Dendritic cell treated with granulocyte-macrophage colony-stimulating factor and Interleukin-4, amounts not matched to agents 40 ng/mL and 50 ng/mL, for 4 days (primary cell): ENCODE measurements at regions not wholly inside any gene's neighbourhood (a gene's known extent, or its start where the extent isn't known, plus 50 kb on each side); places are given as distances from the start of the nearest gene placed in this dataset.

ENCODE experiments used
- H3K27ac Mint-ChIP-seq: one replicate; pipeline ENCODE4 v1.8.0; 2022; ENCODE audit warnings: mild to moderate bottlenecking, mixed read lengths
- H3K27me3 Mint-ChIP-seq: one replicate; pipeline ENCODE4 v1.8.0; 2022; ENCODE audit warnings: mild to moderate bottlenecking, mixed read lengths
- H3K36me3 Mint-ChIP-seq: one replicate; pipeline ENCODE4 v1.8.0; 2022; ENCODE audit warnings: low read depth, mixed read lengths
- H3K4me1 Mint-ChIP-seq: one replicate; pipeline ENCODE4 v1.8.0; 2022; ENCODE audit warnings: low read depth, mixed read lengths
- H3K4me3 Mint-ChIP-seq: one replicate; pipeline ENCODE4 v1.8.0; 2022; ENCODE audit warnings: mild to moderate bottlenecking, moderate library complexity, mixed read lengths
- H3K9me3 Mint-ChIP-seq: one replicate; pipeline ENCODE4 v1.8.0; 2022; ENCODE audit warnings: mixed read lengths
- intact Hi-C: fragments of 100-400 bp; cut with micrococcal nuclease; formaldehyde crosslinking; loops from one replicate; pipeline ENCODE4 v1.15.0; 2022

DNA sequence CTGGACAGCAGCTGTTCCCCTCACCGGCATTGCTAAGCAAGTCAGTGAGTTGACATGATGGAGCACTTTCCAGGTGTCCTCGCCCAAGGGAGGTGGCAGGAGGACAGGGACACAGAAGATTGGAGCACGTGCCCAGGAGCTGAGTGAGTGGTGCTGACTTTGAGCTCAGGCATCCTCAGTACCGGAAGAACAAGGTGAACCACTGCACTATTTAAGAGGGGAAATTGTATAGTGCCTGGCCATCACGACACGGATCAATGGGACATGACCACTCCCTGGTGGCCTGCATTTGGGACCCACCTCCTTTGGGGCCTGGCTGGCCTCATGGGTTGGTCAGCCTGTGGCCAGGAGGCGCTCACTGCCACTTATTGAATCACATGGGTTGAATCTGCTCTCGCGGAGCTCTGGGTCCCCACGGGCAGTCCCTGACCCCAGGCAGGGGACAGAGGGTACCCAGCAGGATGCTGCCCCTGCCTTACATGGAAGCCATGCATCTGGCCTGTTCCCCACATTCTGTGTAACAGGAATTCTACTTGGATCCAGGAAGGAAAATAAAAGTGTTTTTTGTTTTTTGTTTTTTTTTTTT is 206.9 kb upstream of the ZNF536 start:
- Mint-ChIP-seq H3K9me3 (peaks cover 13% of the 10 kb centered on the region), H3K36me3 (no peaks in the 10 kb centered on the region), H3K27me3 (no peaks in the 10 kb centered on the region), H3K4me1 (no peaks in the 10 kb centered on the region), H3K4me3 (no peak overlapping the region), H3K27ac (no peak overlapping the region)
- intact Hi-C loops = no loop called here

DNA sequence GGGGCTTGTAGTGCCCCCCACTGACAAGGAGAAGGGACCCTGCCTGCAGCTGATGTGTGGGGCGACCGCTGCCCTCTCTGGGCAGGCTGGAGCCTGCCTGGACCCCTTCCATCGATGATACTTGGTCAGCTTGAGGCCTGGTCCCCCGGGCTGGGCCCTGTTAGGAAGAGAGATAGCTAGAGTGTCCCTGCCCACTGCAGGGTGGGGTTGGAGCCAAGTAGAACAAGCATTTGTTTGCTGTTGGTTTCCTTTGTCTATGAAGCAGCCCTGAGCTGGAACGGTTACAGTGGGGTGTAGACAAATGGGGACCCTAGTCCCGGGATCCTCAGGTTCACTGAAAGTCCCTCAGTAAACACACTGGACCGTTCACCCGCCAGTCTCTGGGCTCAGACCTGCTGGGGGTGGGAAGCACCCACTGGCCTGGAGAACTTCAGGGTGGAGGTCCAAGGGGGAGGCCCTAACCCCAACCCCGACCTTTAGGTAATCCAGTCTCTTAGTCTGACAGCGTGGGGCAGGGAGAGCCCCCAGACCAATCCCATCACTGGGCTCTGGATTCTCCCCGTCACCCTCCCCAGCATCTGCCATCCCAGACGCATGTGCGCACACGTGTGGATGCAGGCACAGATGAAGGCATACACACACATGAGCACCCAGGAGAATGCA is 204.8 kb upstream of the ZNF536 start:
- Mint-ChIP-seq H3K27ac (no peak overlapping the region), H3K4me1 (no peaks in the 10 kb centered on the region), H3K27me3 (no peaks in the 10 kb centered on the region), H3K9me3 (peaks cover 12% of the 10 kb centered on the region), H3K4me3 (no peak overlapping the region), H3K36me3 (no peaks in the 10 kb centered on the region)
- intact Hi-C loops = no loop called here

DNA sequence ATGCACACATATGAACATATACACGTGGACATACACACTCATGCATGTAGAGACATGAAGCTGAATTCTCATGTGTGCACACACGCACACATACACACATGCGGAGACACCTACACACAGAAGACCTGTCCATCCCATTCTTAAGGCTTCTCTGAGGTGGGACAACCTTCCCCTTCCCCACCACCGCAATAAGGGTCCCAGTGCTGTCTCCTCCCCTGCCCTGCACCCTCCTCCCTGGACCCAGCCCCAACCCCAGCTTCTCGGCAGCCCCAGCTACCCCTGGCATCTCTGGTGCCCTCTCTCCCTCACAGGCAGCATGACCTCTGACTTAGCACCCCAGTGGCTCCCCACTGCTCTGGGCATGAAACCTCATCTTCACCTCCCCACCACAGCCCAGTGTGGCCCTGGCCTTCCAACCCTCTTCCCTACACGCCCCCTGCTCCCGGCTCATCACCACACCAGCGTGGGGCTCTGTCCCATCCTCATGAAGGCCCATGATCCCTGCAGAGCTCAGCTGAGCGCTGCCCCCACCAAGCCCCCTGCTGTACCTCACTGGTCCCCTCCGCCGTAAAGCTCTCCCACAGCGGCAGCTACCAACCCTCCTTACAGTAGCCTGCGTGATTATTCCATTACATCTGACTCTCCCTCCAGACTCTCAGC is 204.1 kb upstream of the ZNF536 start:
- Mint-ChIP-seq H3K9me3 (peaks cover 4% of the 10 kb centered on the region), H3K4me3 (no peak overlapping the region), H3K36me3 (no peaks in the 10 kb centered on the region), H3K4me1 (no peaks in the 10 kb centered on the region), H3K27ac (no peak overlapping the region), H3K27me3 (no peaks in the 10 kb centered on the region)
- intact Hi-C loops = no loop called here

DNA sequence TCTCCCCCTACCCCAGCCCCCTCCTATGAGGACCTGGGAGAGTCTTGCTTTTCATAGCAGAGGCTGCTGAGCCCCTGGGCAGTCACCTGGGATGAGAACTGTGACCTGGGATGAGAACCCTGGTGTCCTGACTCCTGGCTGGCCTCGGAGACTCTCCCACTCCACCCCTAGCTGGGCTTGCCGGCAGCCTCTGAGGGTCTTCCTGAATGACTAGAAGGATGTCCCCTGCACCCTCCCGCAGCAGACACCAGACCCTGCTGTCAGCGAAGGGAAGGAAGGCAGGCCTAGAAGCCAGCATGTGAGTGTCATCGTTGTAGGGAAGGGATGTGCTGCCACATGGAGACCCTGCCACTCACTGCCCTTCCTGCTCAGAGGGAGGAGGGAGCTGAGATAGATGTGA is 203.4 kb upstream of the ZNF536 start:
- H3K4me3 Mint-ChIP-seq = no peak overlapping the region
- intact Hi-C loops = no loop called here
- no peaks in the 10 kb centered on the region for H3K9me3 Mint-ChIP-seq
- no peaks in the 10 kb centered on the region for H3K4me1 Mint-ChIP-seq
- H3K36me3 Mint-ChIP-seq = no peaks in the 10 kb centered on the region
- H3K27ac Mint-ChIP-seq = no peak overlapping the region
- no peaks in the 10 kb centered on the region for H3K27me3 Mint-ChIP-seq

DNA sequence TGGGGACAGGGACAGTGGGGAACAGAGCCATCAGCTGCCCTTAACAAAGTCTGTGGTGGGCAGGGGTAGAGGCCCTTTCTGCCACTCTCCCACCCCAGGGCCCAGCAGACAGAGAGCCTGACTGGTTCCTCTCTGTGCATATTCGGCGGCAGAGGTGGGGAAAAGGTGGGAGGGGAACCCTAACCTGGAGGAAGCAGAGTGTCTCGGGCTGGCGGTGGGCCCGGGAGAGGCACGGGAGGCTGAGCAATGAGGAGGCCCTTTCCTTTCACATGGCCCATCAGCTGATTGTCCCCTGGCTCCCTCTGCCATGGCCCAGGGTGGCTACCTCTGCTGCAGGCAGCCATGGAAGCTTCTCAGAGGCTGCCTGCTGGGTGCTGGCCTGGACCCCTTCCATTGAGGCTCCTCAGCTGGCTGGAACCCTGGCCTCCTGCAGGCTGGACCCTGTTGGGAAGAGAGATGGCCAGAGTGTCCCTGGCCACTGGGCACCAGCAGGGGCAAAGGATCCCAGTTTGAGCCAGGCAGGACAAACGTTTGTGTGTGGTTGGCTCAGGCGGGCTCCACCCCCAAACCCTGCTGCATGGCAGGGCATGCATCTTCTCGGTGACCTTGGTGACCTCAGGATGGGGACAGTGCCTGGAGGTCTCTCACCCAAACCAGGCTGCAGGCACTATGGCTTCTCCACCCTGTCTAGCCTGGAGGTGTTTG is 202.8 kb upstream of the ZNF536 start:
- no peaks in the 10 kb centered on the region for H3K4me1 Mint-ChIP-seq
- no peaks in the 10 kb centered on the region for H3K27me3 Mint-ChIP-seq
- H3K4me3 Mint-ChIP-seq = no peak overlapping the region
- H3K9me3 Mint-ChIP-seq = no peaks in the 10 kb centered on the region
- intact Hi-C loops = no loop called here
- no peak overlapping the region for H3K27ac Mint-ChIP-seq
- no peaks in the 10 kb centered on the region for H3K36me3 Mint-ChIP-seq

DNA sequence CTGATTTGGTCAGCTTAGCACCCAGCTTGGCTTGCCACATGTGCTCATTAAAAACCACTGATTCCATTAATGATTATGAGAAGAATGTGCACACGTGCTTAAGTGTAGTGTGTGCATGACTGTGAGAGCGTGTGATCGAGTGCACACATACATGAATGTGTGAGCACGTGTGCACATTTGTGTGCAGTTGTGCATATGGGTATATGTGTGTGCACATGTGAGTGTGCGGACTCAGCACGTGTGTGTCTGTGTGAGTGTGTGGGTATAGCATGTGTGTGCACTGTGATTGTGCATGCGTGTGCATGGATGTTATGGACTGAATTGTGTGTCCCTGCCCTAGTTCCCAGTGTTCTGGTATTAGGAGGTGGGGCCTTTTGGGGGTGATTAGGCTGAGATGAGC is 202.1 kb upstream of the ZNF536 start:
- no peaks in the 10 kb centered on the region for H3K4me1 Mint-ChIP-seq
- no peaks in the 10 kb centered on the region for H3K9me3 Mint-ChIP-seq
- no peak overlapping the region for H3K27ac Mint-ChIP-seq
- H3K36me3 Mint-ChIP-seq = no peaks in the 10 kb centered on the region
- no peak overlapping the region for H3K4me3 Mint-ChIP-seq
- intact Hi-C loops = no loop called here
- no peaks in the 10 kb centered on the region for H3K27me3 Mint-ChIP-seq

DNA sequence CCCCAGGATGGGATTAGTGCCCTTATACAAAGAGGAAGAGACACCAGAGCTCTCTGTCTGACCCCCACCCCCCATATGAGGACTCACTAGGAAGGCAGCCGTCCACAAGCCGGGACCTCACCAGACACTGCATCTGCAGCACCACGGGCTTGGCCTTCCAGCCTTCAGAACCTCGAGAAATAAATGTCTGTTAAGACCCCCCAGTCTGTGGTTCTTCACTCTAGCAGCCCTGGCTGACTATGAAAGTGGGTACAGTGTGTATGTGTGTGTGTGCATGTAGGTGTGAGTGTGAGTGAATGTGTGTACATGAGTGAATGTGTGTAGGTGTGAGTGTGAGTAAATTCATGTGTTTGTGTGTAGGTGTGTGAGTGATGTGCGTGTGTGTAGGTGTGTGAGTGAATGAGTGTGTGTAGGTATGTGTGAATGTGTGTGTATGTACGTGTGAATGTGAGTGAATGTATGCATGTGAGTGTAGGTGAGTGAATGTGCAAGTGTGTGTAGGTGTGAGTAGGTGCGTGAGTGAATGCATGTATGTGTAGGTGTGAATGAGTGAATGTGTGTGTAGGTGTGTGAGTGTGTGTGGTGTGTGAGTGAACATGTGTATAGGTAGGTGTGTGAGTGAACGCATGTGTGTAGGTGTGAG is 201.6 kb upstream of the ZNF536 start:
- no peaks in the 10 kb centered on the region for H3K27me3 Mint-ChIP-seq
- no peaks in the 10 kb centered on the region for H3K36me3 Mint-ChIP-seq
- H3K4me3 Mint-ChIP-seq = no peak overlapping the region
- intact Hi-C loops = no loop called here
- no peaks in the 10 kb centered on the region for H3K4me1 Mint-ChIP-seq
- no peak overlapping the region for H3K27ac Mint-ChIP-seq
- H3K9me3 Mint-ChIP-seq = no peaks in the 10 kb centered on the region

DNA sequence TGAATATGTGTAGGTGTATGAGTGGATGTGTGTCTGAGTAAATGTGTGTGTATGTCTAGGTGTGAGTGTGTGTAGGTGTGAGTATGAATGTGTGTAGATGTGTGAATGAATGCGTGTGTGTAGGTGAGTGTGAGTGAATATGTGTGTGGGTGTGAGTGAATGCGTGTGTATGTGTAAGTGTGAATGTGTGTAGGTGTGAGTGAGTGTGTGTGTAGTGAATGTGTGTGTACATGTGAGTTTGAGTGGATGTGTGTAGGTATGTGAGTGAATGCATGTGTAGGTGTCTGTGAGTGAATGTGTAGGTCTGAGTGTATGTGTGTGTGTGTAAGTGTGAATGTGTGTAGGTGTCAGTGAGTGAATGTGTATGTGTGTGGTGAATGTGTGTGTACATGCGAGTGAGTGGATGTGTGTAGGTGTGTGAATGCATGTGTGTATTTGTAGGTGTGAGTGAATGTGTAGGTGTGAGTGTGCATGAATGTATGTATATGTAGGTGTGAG is 201.0 kb upstream of the ZNF536 start:
- intact Hi-C loops = no loop called here
- Mint-ChIP-seq H3K9me3 (peaks cover 2% of the 10 kb centered on the region), H3K36me3 (no peaks in the 10 kb centered on the region), H3K27me3 (no peaks in the 10 kb centered on the region), H3K27ac (no peak overlapping the region), H3K4me1 (no peaks in the 10 kb centered on the region), H3K4me3 (no peak overlapping the region)

DNA sequence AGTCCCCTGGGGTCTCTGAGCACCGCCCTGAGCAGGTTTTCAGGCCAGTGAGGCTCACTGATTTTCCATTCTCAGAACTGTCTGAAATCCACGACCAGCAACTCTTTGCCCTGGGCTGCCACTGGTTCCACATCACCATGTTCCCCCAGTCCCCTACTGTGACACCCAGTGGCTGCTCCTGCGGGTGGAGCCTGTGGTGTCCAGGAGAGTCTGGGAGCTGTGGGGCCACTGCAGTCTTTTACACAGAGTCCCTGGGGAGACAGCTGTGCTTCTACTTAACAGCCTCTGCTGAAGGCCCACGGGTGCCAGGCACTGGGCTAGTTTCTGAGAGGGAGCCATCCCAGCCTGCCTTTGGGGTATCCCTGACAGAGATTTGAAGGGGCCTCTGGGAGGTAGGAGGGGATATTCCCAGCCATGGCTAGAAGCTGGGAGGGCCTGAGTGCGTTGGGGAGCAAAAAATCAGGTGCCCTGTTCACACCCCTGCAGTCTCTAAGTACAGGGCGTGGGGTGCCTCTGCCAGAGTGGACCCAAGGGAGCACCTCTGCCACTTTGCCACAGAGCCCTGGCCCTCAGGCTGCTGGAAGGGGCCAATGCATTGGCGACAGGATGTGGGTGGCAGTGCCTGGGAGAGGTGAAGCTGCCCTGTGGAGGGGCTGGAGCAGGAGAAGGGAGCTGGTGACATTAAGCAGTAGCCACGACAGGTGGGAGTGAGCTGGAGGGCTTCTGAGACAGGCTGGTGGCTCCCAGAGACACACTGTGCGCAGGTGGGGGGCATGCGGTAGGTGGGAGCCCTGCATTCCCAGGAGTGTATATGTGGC is 200.2 kb upstream of the ZNF536 start:
- H3K27ac Mint-ChIP-seq = no peak overlapping the region
- intact Hi-C loops = no loop called here
- no peaks in the 10 kb centered on the region for H3K27me3 Mint-ChIP-seq
- no peak overlapping the region for H3K4me3 Mint-ChIP-seq
- no peaks in the 10 kb centered on the region for H3K36me3 Mint-ChIP-seq
- H3K4me1 Mint-ChIP-seq = no peaks in the 10 kb centered on the region
- H3K9me3 Mint-ChIP-seq = peaks cover 10% of the 10 kb centered on the region

DNA sequence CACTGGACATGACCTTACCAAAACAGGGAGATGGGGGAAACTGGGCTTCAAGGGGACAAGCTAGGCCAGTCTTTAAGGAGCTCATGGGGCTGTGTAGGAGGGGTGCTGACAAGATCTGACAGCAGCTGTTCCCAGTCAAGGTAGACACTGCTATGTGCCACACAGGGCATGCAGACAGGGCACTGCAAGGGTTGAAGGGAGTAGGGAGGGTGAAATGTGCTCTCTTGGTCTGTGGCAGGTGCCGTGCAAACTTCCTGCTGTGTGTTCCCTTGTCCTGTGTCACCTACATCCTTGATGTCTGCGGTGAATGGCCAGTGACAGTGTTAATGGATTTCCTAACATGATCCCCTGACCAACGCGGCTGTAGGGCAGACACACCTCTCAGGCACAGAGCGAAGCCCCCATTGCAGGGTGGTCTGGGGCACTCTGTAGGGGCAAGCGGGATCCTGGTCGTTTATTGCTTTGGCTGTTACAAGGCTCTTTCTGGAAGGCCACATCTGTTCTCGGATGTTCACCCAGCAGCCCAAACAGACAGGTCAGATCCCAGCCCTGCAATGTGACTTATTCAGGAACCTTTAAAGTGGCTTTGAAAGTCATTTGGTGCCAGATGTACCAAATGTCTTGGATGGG is 199.5 kb upstream of the ZNF536 start:
- Mint-ChIP-seq H3K27me3 (no peaks in the 10 kb centered on the region), H3K36me3 (no peaks in the 10 kb centered on the region), H3K27ac (no peak overlapping the region), H3K9me3 (peaks cover 14% of the 10 kb centered on the region), H3K4me1 (no peaks in the 10 kb centered on the region), H3K4me3 (no peak overlapping the region)
- intact Hi-C loops = no loop called here

DNA sequence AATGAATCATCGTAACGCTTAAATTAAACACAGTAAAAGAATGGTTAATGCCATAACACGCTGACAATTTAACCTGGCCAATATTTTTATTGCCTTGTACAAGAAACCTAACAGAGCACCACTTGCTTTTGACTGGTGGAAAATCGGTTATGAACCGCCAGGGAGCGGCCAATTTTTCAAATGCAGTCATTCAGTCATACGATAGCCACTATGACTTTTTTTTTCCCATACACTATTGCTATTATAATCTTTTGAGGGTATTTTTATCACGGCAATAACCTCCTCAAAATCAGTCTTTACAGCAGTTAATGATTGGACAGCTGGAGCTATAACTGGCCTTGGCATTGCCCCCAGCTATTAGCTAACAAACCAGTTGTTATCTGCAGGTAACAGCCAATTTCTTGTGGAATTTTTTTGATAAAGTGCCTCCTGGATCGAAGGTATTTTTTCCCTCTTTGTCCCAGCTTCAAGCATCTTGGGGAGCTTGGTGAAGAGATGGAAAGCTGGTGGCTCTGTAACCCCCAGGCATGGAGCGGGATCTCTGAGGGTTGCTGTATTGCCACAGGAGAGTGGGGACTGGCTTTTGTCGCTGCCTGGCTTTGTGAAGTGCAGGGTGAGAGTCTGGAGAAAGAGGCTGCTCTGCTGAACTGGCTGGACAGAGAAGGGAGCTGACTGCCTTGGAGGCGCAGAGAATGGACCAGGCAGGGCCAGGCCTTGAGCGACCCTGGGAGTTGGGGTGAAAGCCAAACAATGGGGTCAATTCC is 198.4 kb upstream of the ZNF536 start:
- Mint-ChIP-seq H3K27me3 (no peaks in the 10 kb centered on the region), H3K9me3 (peaks cover 22% of the 10 kb centered on the region), H3K4me3 (no peak overlapping the region), H3K36me3 (no peaks in the 10 kb centered on the region), H3K27ac (no peak overlapping the region), H3K4me1 (no peaks in the 10 kb centered on the region)
- intact Hi-C loops = no loop called here

DNA sequence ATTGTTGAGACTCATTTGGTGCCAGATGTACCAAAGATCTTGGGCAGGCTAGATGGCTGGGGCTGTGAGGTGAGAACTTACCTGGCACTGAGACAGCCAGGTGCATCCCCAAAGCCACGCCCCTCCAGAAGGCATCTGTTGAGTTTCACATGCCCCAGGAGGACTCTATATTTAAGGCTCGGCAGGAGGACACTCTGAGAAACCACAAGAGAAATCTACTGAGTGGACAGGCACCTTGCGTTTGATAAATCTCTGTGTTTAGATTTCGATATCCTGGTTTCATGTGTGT is 197.9 kb upstream of the ZNF536 start:
- Mint-ChIP-seq H3K9me3 (peaks cover 22% of the 10 kb centered on the region), H3K4me1 (no peaks in the 10 kb centered on the region), H3K36me3 (no peaks in the 10 kb centered on the region), H3K27ac (no peak overlapping the region), H3K4me3 (no peak overlapping the region), H3K27me3 (no peaks in the 10 kb centered on the region)
- intact Hi-C loops = no loop called here
